GM18498 (cell line): ENCODE measurements at regions not wholly inside any gene's neighbourhood (a gene's known extent, or its start where the extent isn't known, plus 50 kb on each side); places are given as distances from the start of the nearest gene placed in this dataset.
"Not testable (repeated sequence)": the region's sequence is repeated elsewhere in the genome, so short reads cannot be mapped to it uniquely, and the experiment has no call there.

Source experiments
- ATAC-seq: cut with Tn5 transposase; IDR thresholded peaks from one replicate; pipeline ENCODE4 v1.9.1; 2021; ENCODE audit warnings: mild to moderate bottlenecking, moderate library complexity; ENCODE audit not compliant: unreplicated experiment

GRCh38 chr3:72538070-72538745, 310.0 kb downstream of the SHQ1 start:
- peak; percentile 55 for ATAC-seq

GRCh38 chr3:72537448-72537847, 310.8 kb downstream of the SHQ1 start:
- ATAC-seq = no peak

- no peak for ATAC-seq
Observed at GRCh38 chr3:72536878-72537267, 311.4 kb downstream of the SHQ1 start.

GRCh38 chr3:72536206-72536877, 311.9 kb downstream of the SHQ1 start:
- ATAC-seq = no peak

- no peak for ATAC-seq
Observed at GRCh38 chr3:72535772-72536171, 312.5 kb downstream of the SHQ1 start.

- no peak for ATAC-seq
Observed at GRCh38 chr3:72533591-72534473, 314.4 kb downstream of the SHQ1 start.

GRCh38 chr3:72530426-72530825, 317.8 kb downstream of the SHQ1 start:
- no peak for ATAC-seq

- no peak for ATAC-seq
Observed at GRCh38 chr3:72529081-72529480, 319.2 kb downstream of the SHQ1 start.

- ATAC-seq = peak; percentile 94
Observed at GRCh38 chr3:72523429-72524151, 324.7 kb downstream of the SHQ1 start.

- ATAC-seq = no peak
Observed at GRCh38 chr3:72520690-72521308, 327.4 kb downstream of the SHQ1 start.

- ATAC-seq = no peak
Observed at GRCh38 chr3:72519946-72520604, 328.2 kb downstream of the SHQ1 start.

GRCh38 chr3:72517921-72518424, 330.3 kb downstream of the SHQ1 start:
- no peak for ATAC-seq

GRCh38 chr3:72517336-72517735, 330.9 kb downstream of the SHQ1 start:
- no peak for ATAC-seq

GRCh38 chr3:72516361-72516760, 331.9 kb downstream of the SHQ1 start:
- ATAC-seq = no peak

- no peak for ATAC-seq
Observed at GRCh38 chr3:72515941-72516340, 332.3 kb downstream of the SHQ1 start.

- ATAC-seq = no peak
Observed at GRCh38 chr3:72515281-72515680, 333.0 kb downstream of the SHQ1 start.

GRCh38 chr3:72510247-72510646, 338.0 kb downstream of the SHQ1 start:
- no peak for ATAC-seq

GRCh38 chr3:72505539-72506405, 342.5 kb downstream of the SHQ1 start:
- ATAC-seq = no peak

- ATAC-seq = not testable (repeated sequence)
Observed at GRCh38 chr3:72497501-72497900, 350.7 kb downstream of the SHQ1 start.
